DOHH2 (cell line): ENCODE measurements at regions not wholly inside any gene's neighbourhood (a gene's known extent, or its start where the extent isn't known, plus 50 kb on each side); places are given as distances from the start of the nearest gene placed in this dataset.

ENCODE experiments used
- EZH2phosphoT487 ChIP-seq: fragments of 200-600 bp; sonication (generic); IDR thresholded peaks from 2 replicates; pipeline ENCODE4 v1.6.1; 2017; ENCODE audit warnings: borderline replicate concordance, mild to moderate bottlenecking, antibody characterized with exemption, low read length, moderate library complexity, mixed read lengths
- TF ChIP-seq, protein P1 (sequence below): fragments of 200-600 bp; sonication (generic); IDR thresholded peaks from one replicate; pipeline ENCODE4 v1.5.1; 2014; ENCODE audit warnings: antibody characterized with exemption, mild to moderate bottlenecking, low read depth, low read length; ENCODE audit not compliant: poor library complexity, severe bottlenecking

GRCh38 chrX:25534091-25534490 lies 518.3 kb upstream of the ARX start:
- TF ChIP-seq, protein P1, sequence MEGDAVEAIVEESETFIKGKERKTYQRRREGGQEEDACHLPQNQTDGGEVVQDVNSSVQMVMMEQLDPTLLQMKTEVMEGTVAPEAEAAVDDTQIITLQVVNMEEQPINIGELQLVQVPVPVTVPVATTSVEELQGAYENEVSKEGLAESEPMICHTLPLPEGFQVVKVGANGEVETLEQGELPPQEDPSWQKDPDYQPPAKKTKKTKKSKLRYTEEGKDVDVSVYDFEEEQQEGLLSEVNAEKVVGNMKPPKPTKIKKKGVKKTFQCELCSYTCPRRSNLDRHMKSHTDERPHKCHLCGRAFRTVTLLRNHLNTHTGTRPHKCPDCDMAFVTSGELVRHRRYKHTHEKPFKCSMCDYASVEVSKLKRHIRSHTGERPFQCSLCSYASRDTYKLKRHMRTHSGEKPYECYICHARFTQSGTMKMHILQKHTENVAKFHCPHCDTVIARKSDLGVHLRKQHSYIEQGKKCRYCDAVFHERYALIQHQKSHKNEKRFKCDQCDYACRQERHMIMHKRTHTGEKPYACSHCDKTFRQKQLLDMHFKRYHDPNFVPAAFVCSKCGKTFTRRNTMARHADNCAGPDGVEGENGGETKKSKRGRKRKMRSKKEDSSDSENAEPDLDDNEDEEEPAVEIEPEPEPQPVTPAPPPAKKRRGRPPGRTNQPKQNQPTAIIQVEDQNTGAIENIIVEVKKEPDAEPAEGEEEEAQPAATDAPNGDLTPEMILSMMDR = no peak
- no peak for TF ChIP-seq EZH2phosphoT487
